IMR-90 (cell line): ENCODE measurements at regions not wholly inside any gene's neighbourhood (a gene's known extent, or its start where the extent isn't known, plus 50 kb on each side); places are given as distances from the start of the nearest gene placed in this dataset.

ENCODE experiments used
- ATAC-seq: fragments of 200-7000 bp; cut with Tn5 transposase; 2 replicates; pipeline ENCODE4 v1.9.1; 2020; ENCODE audit warnings: low read depth, mild to moderate bottlenecking, moderate library complexity
- BruUV-seq: library from RNA; stranded (reverse); fragments of 400-500 nt; replicated peaks from 2 replicates; lab custom pipeline; 2021; lab: Mats Ljungman, UMichigan
- CTCF ChIA-PET: fragments of 300-600 bp; formaldehyde crosslinking; extraction: SDS; loops from one replicate; lab custom pipeline; 2021; ENCODE audit warnings: antibody characterized with exemption; lab: Yijun Ruan, JAX
- POLR2A ChIA-PET: fragments of 300-600 bp; sonication (Branson Sonifier 250); formaldehyde crosslinking; loops from one replicate; lab custom pipeline; 2022; ENCODE audit warnings: antibody characterized with exemption; ENCODE audit not compliant: unreplicated experiment; lab: Charles Lee
- DNase-seq: peaks from one replicate; pipeline ENCODE4 v3.0.0; 2013
- H2AFZ ChIP-seq: replicated peaks from 2 replicates; pipeline ENCODE3; 2013; ENCODE audit warnings: low read length, mild to moderate bottlenecking; ENCODE audit not compliant: poor library complexity
- H2AK5ac ChIP-seq: 2 replicates; pipeline ENCODE4 v1.6.1; 2013; ENCODE audit warnings: low read depth, low read length, inconsistent platforms
- H2AK9ac ChIP-seq: replicated peaks from 2 replicates; pipeline ENCODE3; 2013; ENCODE audit warnings: mild to moderate bottlenecking, low read depth, low read length, moderate library complexity; ENCODE audit not compliant: poor library complexity
- H2BK120ac ChIP-seq: 2 replicates; pipeline ENCODE4 v1.6.1; 2013; ENCODE audit warnings: low read depth, low read length, inconsistent platforms
- H2BK15ac ChIP-seq: 3 replicates; pipeline ENCODE4 v1.6.1; 2013; ENCODE audit warnings: low read depth, low read length, inconsistent platforms
- H2BK20ac ChIP-seq: 2 replicates; pipeline ENCODE4 v1.6.1; 2013; ENCODE audit warnings: low read depth, mild to moderate bottlenecking, inconsistent platforms, low read length, moderate library complexity
- H2BK5ac ChIP-seq: 2 replicates; pipeline ENCODE4 v1.6.1; 2013; ENCODE audit warnings: mild to moderate bottlenecking, low read depth, low read length, inconsistent platforms; ENCODE audit not compliant: poor library complexity, severe bottlenecking
- H3K14ac ChIP-seq: replicated peaks from 2 replicates; pipeline ENCODE4 v1.6.1; 2013; ENCODE audit warnings: low read depth, low read length, inconsistent platforms
- H3K18ac ChIP-seq: 2 replicates; pipeline ENCODE4 v1.6.1; 2013; ENCODE audit warnings: low read depth, low read length, control low read depth
- H3K23ac ChIP-seq: 2 replicates; pipeline ENCODE4 v1.6.1; 2013; ENCODE audit warnings: low read depth, low read length, inconsistent platforms
- H3K27ac ChIP-seq: 2 replicates; pipeline ENCODE4 v1.5.1; 2013; ENCODE audit warnings: mild to moderate bottlenecking, control low read depth, low read length; ENCODE audit not compliant: insufficient read depth
- H3K27me3 ChIP-seq: 2 replicates; pipeline ENCODE4 v1.6.1; 2013; ENCODE audit warnings: low read length; ENCODE audit not compliant: control insufficient read depth, insufficient read depth
- H3K36me3 ChIP-seq: 2 replicates; pipeline ENCODE4 v1.6.1; 2013; ENCODE audit warnings: low read length, mixed read lengths; ENCODE audit not compliant: control insufficient read depth, insufficient read depth
- H3K4ac ChIP-seq: 2 replicates; pipeline ENCODE4 v1.6.1; 2013; ENCODE audit warnings: low read depth, low read length, inconsistent platforms
- H3K4me1 ChIP-seq: 2 replicates; pipeline ENCODE4 v1.6.1; 2013; ENCODE audit warnings: low read length, mixed read lengths; ENCODE audit not compliant: control insufficient read depth, insufficient read depth
- H3K4me2 ChIP-seq: 2 replicates; pipeline ENCODE4 v1.6.1; 2013; ENCODE audit warnings: low read depth, mild to moderate bottlenecking, control low read depth, low read length, moderate library complexity
- H3K4me3 ChIP-seq: 2 replicates; pipeline ENCODE4 v1.5.1; 2013; ENCODE audit warnings: low read depth, mild to moderate bottlenecking, control low read depth, low read length, moderate library complexity; ENCODE audit not compliant: insufficient read depth
- H3K56ac ChIP-seq: 2 replicates; pipeline ENCODE4 v1.6.1; 2013; ENCODE audit warnings: low read length, inconsistent platforms; ENCODE audit not compliant: insufficient read depth; ENCODE audit errors: extremely low read depth
- H3K79me1 ChIP-seq, 2 experiments: 2 replicates each; pipeline ENCODE4 v1.6.1; 2013; ENCODE audit warnings: low read length in 2 of 2, inconsistent platforms in 1 of 2, low read depth in 1 of 2
- H3K9ac ChIP-seq: 2 replicates; pipeline ENCODE4 v1.6.1; 2013; ENCODE audit warnings: low read depth, low read length, control low read depth
- H3K9me1 ChIP-seq: 2 replicates; pipeline ENCODE4 v1.6.1; 2013; ENCODE audit warnings: low read length, inconsistent platforms; ENCODE audit not compliant: insufficient read depth
- H3K9me3 ChIP-seq: 2 replicates; pipeline ENCODE4 v1.6.1; 2013; ENCODE audit warnings: low read length; ENCODE audit not compliant: control insufficient read depth, insufficient read depth
- H4K20me1 ChIP-seq: 2 replicates; pipeline ENCODE4 v1.6.1; 2013; ENCODE audit warnings: low read length, inconsistent platforms; ENCODE audit not compliant: insufficient read depth
- H4K5ac ChIP-seq: 2 replicates; pipeline ENCODE4 v1.6.1; 2013; ENCODE audit warnings: mild to moderate bottlenecking, low read depth, low read length, control low read depth
- H4K8ac ChIP-seq, 2 experiments: 2 replicates each; pipeline ENCODE4 v1.6.1; 2013; ENCODE audit warnings: low read depth in 2 of 2, low read length in 2 of 2, control low read depth in 1 of 2, inconsistent platforms in 1 of 2
- H4K91ac ChIP-seq: 2 replicates; pipeline ENCODE4 v1.6.1; 2013; ENCODE audit warnings: low read depth, low read length, inconsistent platforms; ENCODE audit not compliant: insufficient read depth
- BHLHE40 ChIP-seq: fragments of 150-350 bp; IDR thresholded peaks from 2 replicates; pipeline ENCODE4 v1.6.1; 2016; ENCODE audit warnings: mild to moderate bottlenecking, low read depth, low read length
- CEBPB ChIP-seq: IDR thresholded peaks from 2 replicates; pipeline ENCODE4 v1.6.1; 2012; ENCODE audit warnings: low read depth, low read length, improper control_type of control experiment
- CHD1 ChIP-seq: IDR thresholded peaks from 2 replicates; pipeline ENCODE4 v1.6.1; 2012; ENCODE audit warnings: low read depth, low read length, improper control_type of control experiment
- FOS ChIP-seq: fragments of 150-350 bp; IDR thresholded peaks from 2 replicates; pipeline ENCODE4 v1.6.1; 2016; ENCODE audit warnings: low read depth, low read length
- MAFK ChIP-seq: IDR thresholded peaks from 2 replicates; pipeline ENCODE4 v1.6.1; 2012; ENCODE audit warnings: low read depth, low read length, improper control_type of control experiment
- MAZ ChIP-seq: IDR thresholded peaks from 2 replicates; pipeline ENCODE4 v1.6.1; 2012; ENCODE audit warnings: low read depth, mild to moderate bottlenecking, low read length, improper control_type of control experiment, moderate library complexity, borderline replicate concordance
- MXI1 ChIP-seq: IDR thresholded peaks from 2 replicates; pipeline ENCODE4 v1.6.1; 2012; ENCODE audit warnings: low read depth, mild to moderate bottlenecking, low read length, moderate library complexity, borderline replicate concordance
- POLR2A ChIP-seq: IDR thresholded peaks from 2 replicates; pipeline ENCODE4 v1.6.1; 2012; ENCODE audit warnings: mild to moderate bottlenecking, low read depth, low read length
- RAD21 ChIP-seq: IDR thresholded peaks from 2 replicates; pipeline ENCODE4 v1.6.1; 2012; ENCODE audit warnings: low read length, improper control_type of control experiment
- RCOR1 ChIP-seq: IDR thresholded peaks from 2 replicates; pipeline ENCODE4 v1.6.1; 2012; ENCODE audit warnings: mild to moderate bottlenecking, low read length, improper control_type of control experiment; ENCODE audit not compliant: insufficient replicate concordance
- RFX5 ChIP-seq: IDR thresholded peaks from 2 replicates; pipeline ENCODE4 v1.8.0; 2012; ENCODE audit warnings: low read depth, mild to moderate bottlenecking, low read length, moderate library complexity
- SMC3 ChIP-seq: fragments of 150-350 bp; IDR thresholded peaks from 2 replicates; pipeline ENCODE4 v1.6.1; 2016; ENCODE audit warnings: low read depth, mild to moderate bottlenecking, antibody characterized with exemption, low read length, moderate library complexity
- WGBS, 2 experiments: methylation state at CpG; one replicate each; pipeline versions ENCODE4 v1.1.5 to v1.1.7; 2013; ENCODE audit warnings: missing lambda C conversion rate in 2 of 2; ENCODE audit not compliant: insufficient read length in 1 of 2; ENCODE audit errors: extremely low coverage in 2 of 2; 5-methylcytosine and 5-hydroxymethylcytosine counted together
- dilution Hi-C: fragments of 300-500 bp; cut with HindIII; formaldehyde crosslinking; loops from one replicate; pipeline ENCODE4 v1.14.3; 2018; ENCODE audit warnings: low sequenced_read_pairs; ENCODE audit not compliant: unreplicated experiment
- in situ Hi-C: fragments of 300-500 bp; cut with MboI; formaldehyde crosslinking; loops from 3 replicates; pipeline ENCODE4 v1.14.3; 2019; ENCODE audit warnings: low sequenced_read_pairs, inconsistent platforms, mixed read lengths
- intact Hi-C: fragments of 100-400 bp; cut with micrococcal nuclease; formaldehyde crosslinking; loops from 2 replicates; pipeline ENCODE4 v1.10.0; 2022
- TF ChIP-seq, protein P1 (sequence below): fragments of 150-350 bp; IDR thresholded peaks from 2 replicates; pipeline ENCODE4 v1.6.1; 2017; ENCODE audit warnings: mild to moderate bottlenecking, antibody characterized with exemption, low read length, low read depth
- TF ChIP-seq, protein P2 (sequence below): fragments of 150-350 bp; IDR thresholded peaks from 2 replicates; pipeline ENCODE4 v1.6.1; 2016; ENCODE audit warnings: low read depth, mild to moderate bottlenecking, low read length, moderate library complexity, borderline replicate concordance
- TF ChIP-seq, protein P3 (sequence below): conservative IDR thresholded peaks from 2 replicates; pipeline ENCODE4 v1.5.1; 2012; ENCODE audit warnings: mild to moderate bottlenecking, low read depth, low read length, improper control_type of control experiment

GRCh38 chrX:116862340-116862739 lies 399.6 kb upstream of the CT83 start:
- DNase-seq (no peak), ATAC-seq (no peak)
- no peak overlapping the region for H2BK20ac ChIP-seq
- H2BK15ac ChIP-seq = no peak overlapping the region
- no peak overlapping the region for H3K18ac ChIP-seq
- no peaks in the 10 kb centered on the region for H3K4me1 ChIP-seq
- H4K20me1 ChIP-seq = no peaks in the 10 kb centered on the region
- no peaks in the 10 kb centered on the region for H3K27me3 ChIP-seq
- no peak overlapping the region for H4K91ac ChIP-seq
- H2BK5ac ChIP-seq = no peak overlapping the region
- no peak overlapping the region for H3K27ac ChIP-seq
- no peaks in the 10 kb centered on the region for H3K9me1 ChIP-seq
- no TSS peak for BruUV-seq
- intact Hi-C loops = no loop called here
- no peak overlapping the region for H2AK5ac ChIP-seq
- WGBS, 2 experiments = no CpG with 5 or more reads among the region's 1 CpG
- no peak overlapping the region for H4K8ac ChIP-seq
- in situ Hi-C loops = no loop called here
- no peak overlapping the region for H3K4me2 ChIP-seq
- H3K4me3 ChIP-seq = no peak overlapping the region
- no peak overlapping the region for H3K4ac ChIP-seq
- H3K14ac ChIP-seq = no peak overlapping the region
- no peak overlapping the region for H3K9ac ChIP-seq
- H2AFZ ChIP-seq = no peak overlapping the region
- H3K79me1 ChIP-seq = no peaks in the 10 kb centered on the region
- no peak overlapping the region for H3K56ac ChIP-seq
- TF ChIP-seq RAD21 = no peak
- TF ChIP-seq CEBPB = no peak
- TF ChIP-seq, protein P1, sequence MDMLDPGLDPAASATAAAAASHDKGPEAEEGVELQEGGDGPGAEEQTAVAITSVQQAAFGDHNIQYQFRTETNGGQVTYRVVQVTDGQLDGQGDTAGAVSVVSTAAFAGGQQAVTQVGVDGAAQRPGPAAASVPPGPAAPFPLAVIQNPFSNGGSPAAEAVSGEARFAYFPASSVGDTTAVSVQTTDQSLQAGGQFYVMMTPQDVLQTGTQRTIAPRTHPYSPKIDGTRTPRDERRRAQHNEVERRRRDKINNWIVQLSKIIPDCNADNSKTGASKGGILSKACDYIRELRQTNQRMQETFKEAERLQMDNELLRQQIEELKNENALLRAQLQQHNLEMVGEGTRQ = no peak
- no peak for TF ChIP-seq RCOR1
- TF ChIP-seq CHD1 = no peak
- TF ChIP-seq, protein P2, sequence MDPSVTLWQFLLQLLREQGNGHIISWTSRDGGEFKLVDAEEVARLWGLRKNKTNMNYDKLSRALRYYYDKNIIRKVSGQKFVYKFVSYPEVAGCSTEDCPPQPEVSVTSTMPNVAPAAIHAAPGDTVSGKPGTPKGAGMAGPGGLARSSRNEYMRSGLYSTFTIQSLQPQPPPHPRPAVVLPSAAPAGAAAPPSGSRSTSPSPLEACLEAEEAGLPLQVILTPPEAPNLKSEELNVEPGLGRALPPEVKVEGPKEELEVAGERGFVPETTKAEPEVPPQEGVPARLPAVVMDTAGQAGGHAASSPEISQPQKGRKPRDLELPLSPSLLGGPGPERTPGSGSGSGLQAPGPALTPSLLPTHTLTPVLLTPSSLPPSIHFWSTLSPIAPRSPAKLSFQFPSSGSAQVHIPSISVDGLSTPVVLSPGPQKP = no peak
- TF ChIP-seq MAZ = no peak
- no peak for TF ChIP-seq POLR2A
- no peak for TF ChIP-seq RFX5
- TF ChIP-seq MXI1 = no peak
- TF ChIP-seq FOS = no peak
- no peak for TF ChIP-seq MAFK
- no peak for TF ChIP-seq SMC3
- no peak for TF ChIP-seq BHLHE40
- TF ChIP-seq, protein P3, sequence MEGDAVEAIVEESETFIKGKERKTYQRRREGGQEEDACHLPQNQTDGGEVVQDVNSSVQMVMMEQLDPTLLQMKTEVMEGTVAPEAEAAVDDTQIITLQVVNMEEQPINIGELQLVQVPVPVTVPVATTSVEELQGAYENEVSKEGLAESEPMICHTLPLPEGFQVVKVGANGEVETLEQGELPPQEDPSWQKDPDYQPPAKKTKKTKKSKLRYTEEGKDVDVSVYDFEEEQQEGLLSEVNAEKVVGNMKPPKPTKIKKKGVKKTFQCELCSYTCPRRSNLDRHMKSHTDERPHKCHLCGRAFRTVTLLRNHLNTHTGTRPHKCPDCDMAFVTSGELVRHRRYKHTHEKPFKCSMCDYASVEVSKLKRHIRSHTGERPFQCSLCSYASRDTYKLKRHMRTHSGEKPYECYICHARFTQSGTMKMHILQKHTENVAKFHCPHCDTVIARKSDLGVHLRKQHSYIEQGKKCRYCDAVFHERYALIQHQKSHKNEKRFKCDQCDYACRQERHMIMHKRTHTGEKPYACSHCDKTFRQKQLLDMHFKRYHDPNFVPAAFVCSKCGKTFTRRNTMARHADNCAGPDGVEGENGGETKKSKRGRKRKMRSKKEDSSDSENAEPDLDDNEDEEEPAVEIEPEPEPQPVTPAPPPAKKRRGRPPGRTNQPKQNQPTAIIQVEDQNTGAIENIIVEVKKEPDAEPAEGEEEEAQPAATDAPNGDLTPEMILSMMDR = no peak
- dilution Hi-C loops = no loop called here
- H3K23ac ChIP-seq = no peak overlapping the region
- POLR2A ChIA-PET = no interaction called here
- H4K5ac ChIP-seq = no peak overlapping the region
- CTCF ChIA-PET = no interaction called here
- no peak overlapping the region for H2AK9ac ChIP-seq
- no peak overlapping the region for H2BK120ac ChIP-seq
- no peaks in the 10 kb centered on the region for H3K36me3 ChIP-seq
- H3K9me3 ChIP-seq = no peaks in the 10 kb centered on the region
